Activated CD8-positive, alpha-beta memory T cell treated with anti-CD3 and anti-CD28 coated beads, Interleukin-2, amount 50 U/mL, for 24 hours (primary cell): ENCODE measurements at regions not wholly inside any gene's neighbourhood (a gene's known extent, or its start where the extent isn't known, plus 50 kb on each side); places are given as distances from the start of the nearest gene placed in this dataset.
"Not testable (repeated sequence)": the region's sequence is repeated elsewhere in the genome, so short reads cannot be mapped to it uniquely, and the experiment has no call there.

Experiments used
- DNase-seq: peaks from one replicate; pipeline ENCODE4 v3.0.0-alpha.2; 2020; ENCODE audit errors: extremely low read depth

GRCh38 chr5:130724658-130725057 lies 440.4 kb downstream of the HINT1 start:
- no peak for DNase-seq

DNA sequence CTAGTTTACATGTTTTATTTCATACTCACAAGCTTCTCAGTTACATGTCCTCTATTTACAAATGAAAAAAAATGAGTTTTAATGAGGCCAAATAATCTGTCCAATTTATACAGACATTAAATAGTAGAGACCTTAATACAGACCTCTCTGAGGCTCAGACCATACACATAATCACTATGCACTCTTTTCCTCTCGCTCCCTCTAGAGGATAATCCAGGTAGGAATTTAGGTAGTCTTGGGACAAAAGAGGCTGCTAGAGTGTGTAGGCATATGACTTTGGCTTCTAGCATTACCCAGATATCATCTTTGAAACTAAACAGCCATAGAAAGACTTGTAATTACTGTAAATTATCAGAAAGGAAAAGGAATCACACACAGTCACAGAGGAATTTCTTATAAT lies 444.7 kb downstream of the HINT1 start:
- no peak for DNase-seq

GRCh38 chr5:130715541-130715940 lies 449.5 kb downstream of the HINT1 start:
- DNase-seq = no peak

DNA sequence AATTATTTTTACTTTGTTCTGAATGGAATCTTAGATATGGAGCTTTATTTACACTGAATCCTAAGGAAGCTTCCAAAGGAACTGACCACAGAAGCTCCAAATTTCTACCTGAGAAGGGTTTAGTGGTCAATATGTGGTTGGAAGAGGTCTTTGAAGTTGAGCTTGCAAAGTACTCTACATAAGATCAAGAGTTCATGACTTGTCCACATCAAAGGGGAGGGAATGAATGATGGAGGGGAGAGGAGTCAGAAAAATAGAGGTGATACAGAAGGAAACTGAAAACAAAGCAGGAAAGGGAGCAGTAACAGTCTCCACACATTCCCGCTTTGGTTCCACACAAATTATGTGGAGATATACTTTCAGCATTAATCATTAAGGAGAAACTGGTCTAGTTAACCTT lies 450.9 kb downstream of the HINT1 start:
- DNase-seq = no peak

- DNase-seq = no peak
Observed at GRCh38 chr5:130712324-130712723, 452.7 kb downstream of the HINT1 start.

- DNase-seq = no peak
Observed at GRCh38 chr5:130710596-130710995, 454.5 kb downstream of the HINT1 start.

DNA sequence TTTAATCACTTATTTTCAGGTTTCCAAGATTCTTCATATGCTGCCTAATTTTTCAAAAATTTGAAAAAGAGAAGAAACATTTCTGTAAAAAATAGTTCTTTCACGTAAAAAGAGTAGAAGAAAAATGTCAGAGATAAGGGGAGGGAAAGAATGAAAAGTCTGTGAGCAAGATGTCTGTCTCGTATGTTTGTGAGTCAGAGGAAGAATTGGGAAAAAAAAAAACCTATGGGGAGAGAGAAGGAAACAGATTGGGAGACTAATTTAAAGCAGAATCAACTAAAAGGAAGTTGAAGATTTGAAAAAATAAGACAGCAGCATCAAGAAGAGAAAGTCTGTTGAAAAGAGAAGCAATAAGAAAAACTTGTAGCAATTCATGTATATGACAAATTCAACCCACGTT lies 456.3 kb downstream of the HINT1 start:
- no peak for DNase-seq

- DNase-seq = no peak
Observed at GRCh38 chr5:130706696-130707095, 458.4 kb downstream of the HINT1 start.

GRCh38 chr5:130705368-130705767 lies 459.7 kb downstream of the HINT1 start:
- DNase-seq = no peak

GRCh38 chr5:130693509-130693908 lies 471.5 kb downstream of the HINT1 start:
- no peak for DNase-seq

GRCh38 chr5:130692770-130693169 lies 472.3 kb downstream of the HINT1 start:
- no peak for DNase-seq

GRCh38 chr5:130689831-130690230 lies 475.2 kb downstream of the HINT1 start:
- no peak for DNase-seq

- no peak for DNase-seq
Observed at GRCh38 chr5:130687085-130687733, 477.8 kb downstream of the HINT1 start.

GRCh38 chr5:130678637-130679036 lies 486.4 kb downstream of the HINT1 start:
- DNase-seq = no peak

DNA sequence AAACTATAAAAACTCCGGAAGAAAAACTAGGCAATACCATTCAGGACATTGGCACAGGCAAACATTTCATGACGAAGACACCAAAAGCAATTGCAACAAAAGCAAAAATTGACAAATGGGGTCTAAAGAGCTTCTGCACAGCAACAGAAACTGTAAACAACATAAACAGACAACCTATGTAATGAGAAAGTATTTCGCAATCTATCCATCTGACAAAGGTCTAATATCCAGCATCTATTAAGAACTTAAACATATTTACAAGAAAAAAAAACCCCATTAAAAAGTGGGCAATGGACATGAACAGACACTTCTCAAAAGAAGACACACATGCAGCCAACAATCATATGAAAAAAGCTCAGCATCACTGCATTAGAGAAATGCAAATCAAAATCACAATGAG lies 498.6 kb downstream of the HINT1 start:
- no peak for DNase-seq

GRCh38 chr5:130652176-130652575 lies 512.9 kb downstream of the HINT1 start:
- DNase-seq = no peak

DNA sequence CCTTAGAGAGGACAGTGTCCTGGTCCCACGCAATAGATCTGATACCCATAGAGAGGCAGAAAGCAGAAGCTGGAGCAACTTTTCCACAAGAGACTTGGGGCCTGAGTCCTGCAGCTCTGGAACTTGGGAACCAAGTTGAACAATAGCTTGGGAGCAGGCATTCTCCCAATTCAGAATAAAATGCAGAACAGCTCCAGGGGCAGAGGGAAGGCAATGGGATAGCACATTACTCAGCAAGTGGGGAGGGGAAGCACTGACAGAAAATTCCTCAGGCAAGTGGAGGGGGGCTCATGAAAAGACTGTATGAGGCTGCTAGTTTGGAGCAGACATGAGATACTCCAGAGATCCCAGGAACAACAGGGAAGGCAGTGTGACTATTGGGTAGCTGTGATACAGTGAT lies 513.6 kb downstream of the HINT1 start:
- DNase-seq = no peak

GRCh38 chr5:130643321-130643720 lies 521.7 kb downstream of the HINT1 start:
- no peak for DNase-seq

GRCh38 chr5:130642461-130642860 lies 522.6 kb downstream of the HINT1 start:
- no peak for DNase-seq

- no peak for DNase-seq
Observed at GRCh38 chr5:130627145-130627544, 537.9 kb downstream of the HINT1 start.

DNA sequence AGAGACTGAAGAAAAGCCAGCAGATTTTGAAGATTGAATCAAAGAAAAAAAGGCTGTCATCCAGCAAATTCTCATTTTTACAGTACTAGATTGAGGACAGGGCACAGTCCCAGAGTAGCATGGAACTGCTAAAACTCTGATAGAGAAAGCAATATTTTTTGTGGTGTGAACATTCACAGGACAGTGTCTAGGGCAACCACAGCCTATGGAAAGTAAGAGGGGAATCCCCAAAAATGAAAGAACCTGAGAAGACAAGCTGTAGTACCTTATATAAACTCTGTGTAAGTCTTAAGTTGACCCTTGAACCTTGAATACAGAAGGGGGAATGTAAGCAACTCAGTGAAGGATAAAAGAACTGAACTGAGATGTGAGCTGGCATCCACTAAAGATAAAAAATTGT lies 540.3 kb downstream of the HINT1 start:
- DNase-seq = no peak

DNA sequence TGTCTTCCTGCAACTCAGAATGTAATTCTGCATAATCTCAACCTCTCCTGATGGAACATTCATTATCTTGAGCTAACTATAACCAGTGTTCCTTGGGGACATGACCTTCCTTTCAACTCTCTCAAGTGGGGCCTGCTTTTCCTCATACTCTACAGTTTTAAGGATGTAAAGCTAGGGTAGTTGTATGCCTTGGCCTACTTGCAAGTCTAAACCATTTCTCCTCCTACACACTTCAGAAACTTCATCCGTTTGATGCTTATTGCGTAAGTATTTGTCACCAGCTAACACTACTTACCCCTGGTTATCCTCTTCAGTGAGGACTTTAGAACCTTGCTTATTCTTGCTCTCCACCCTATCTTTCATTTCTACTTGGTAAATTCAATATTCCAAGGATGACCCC lies 548.9 kb downstream of the HINT1 start:
- DNase-seq = no peak

GRCh38 chr5:130605234-130605633 lies 559.8 kb downstream of the HINT1 start:
- DNase-seq = no peak

DNA sequence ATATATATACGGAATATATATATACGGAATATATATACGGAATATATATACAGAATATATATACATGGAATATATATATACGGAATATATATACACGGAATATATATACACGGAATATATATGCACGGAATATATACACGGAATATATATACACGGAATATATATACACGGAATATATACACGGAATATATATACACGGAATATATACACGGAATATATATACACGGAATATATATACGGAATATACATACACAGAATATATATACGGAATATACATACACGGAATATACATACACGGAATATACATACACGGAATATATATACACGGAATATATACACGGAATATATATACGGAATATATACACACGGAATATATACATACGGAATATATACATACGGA lies 568.4 kb downstream of the HINT1 start:
- DNase-seq = not testable (repeated sequence)
